Neuronal stem cell (in vitro differentiated cells): ENCODE measurements at regions not wholly inside any gene's neighbourhood (a gene's known extent, or its start where the extent isn't known, plus 50 kb on each side); places are given as distances from the start of the nearest gene placed in this dataset.
"Not testable (repeated sequence)": the region's sequence is repeated elsewhere in the genome, so short reads cannot be mapped to it uniquely, and the experiment has no call there.

Source experiments
- DNase-seq: peaks from one replicate; pipeline ENCODE4 v3.0.0-alpha.2; 2013; ENCODE audit warnings: low spot score
- H2AFZ ChIP-seq: one replicate; pipeline ENCODE4 v1.6.1; 2013; ENCODE audit warnings: mild to moderate bottlenecking, low read length, inconsistent platforms
- H2AK5ac ChIP-seq: 2 replicates; pipeline ENCODE4 v1.6.1; 2013; ENCODE audit warnings: low read depth, mild to moderate bottlenecking, inconsistent platforms, low read length, moderate library complexity, mixed read lengths
- H2BK120ac ChIP-seq: 2 replicates; pipeline ENCODE4 v1.6.1; 2013; ENCODE audit warnings: low read depth, mild to moderate bottlenecking, inconsistent platforms, low read length, moderate library complexity, mixed read lengths
- H2BK12ac ChIP-seq: one replicate; pipeline ENCODE4 v1.6.1; 2013; ENCODE audit warnings: low read length, inconsistent platforms
- H2BK15ac ChIP-seq: 2 replicates; pipeline ENCODE4 v1.6.1; 2013; ENCODE audit warnings: mild to moderate bottlenecking, low read length, inconsistent platforms, mixed read lengths
- H2BK5ac ChIP-seq: one replicate; pipeline ENCODE4 v1.6.1; 2013; ENCODE audit warnings: inconsistent platforms, mild to moderate bottlenecking, low read length, moderate library complexity
- H3K14ac ChIP-seq: one replicate; pipeline ENCODE4 v1.6.1; 2013; ENCODE audit warnings: low read length, inconsistent platforms
- H3K18ac ChIP-seq: 2 replicates; pipeline ENCODE4 v1.6.1; 2013; ENCODE audit warnings: low read length, inconsistent platforms
- H3K23ac ChIP-seq: 2 replicates; pipeline ENCODE4 v1.6.1; 2013; ENCODE audit warnings: low read depth, mild to moderate bottlenecking, mixed read lengths, low read length, inconsistent platforms; ENCODE audit not compliant: poor library complexity
- H3K27ac ChIP-seq: replicated peaks from 3 replicates; pipeline ENCODE4 v1.5.1; 2013; ENCODE audit warnings: low read length, inconsistent platforms
- H3K27me3 ChIP-seq, 3 experiments: 2 replicates each; pipeline ENCODE4 v1.6.1; 2013; ENCODE audit warnings: low read length in 3 of 3, mild to moderate bottlenecking in 2 of 3, inconsistent platforms in 1 of 3, low read depth in 1 of 3, mixed read lengths in 1 of 3, moderate library complexity in 1 of 3; ENCODE audit not compliant: control insufficient read depth in 3 of 3, insufficient read depth in 3 of 3
- H3K36me3 ChIP-seq, 2 donors: replicated peaks in 1 of 2; 2 replicates each; pipeline ENCODE4 v1.6.1; 2013; ENCODE audit warnings: low read length in 2 of 2; ENCODE audit not compliant: control insufficient read depth in 2 of 2, insufficient read depth in 2 of 2
- H3K4ac ChIP-seq: 2 replicates; pipeline ENCODE4 v1.6.1; 2013; ENCODE audit warnings: inconsistent platforms, mild to moderate bottlenecking, low read length, moderate library complexity
- H3K4me1 ChIP-seq, 2 donors: 1 replicate in 1 of 2; 2 replicates in 1 of 2; pipeline ENCODE4 v1.6.1; 2013; ENCODE audit warnings: low read length in 2 of 2, low read depth in 1 of 2; ENCODE audit not compliant: control insufficient read depth in 2 of 2, insufficient read depth in 1 of 2
- H3K4me2 ChIP-seq: one replicate; pipeline ENCODE4 v1.6.1; 2013; ENCODE audit warnings: mild to moderate bottlenecking, low read length, inconsistent platforms; ENCODE audit not compliant: insufficient read depth, poor library complexity, severe bottlenecking
- H3K4me3 ChIP-seq, 2 donors: 2 replicates each; pipeline ENCODE4 v1.5.1; 2013; ENCODE audit warnings: low read length in 2 of 2, mild to moderate bottlenecking in 2 of 2, inconsistent platforms in 1 of 2, moderate library complexity in 1 of 2
- H3K79me1 ChIP-seq: one replicate; pipeline ENCODE4 v1.6.1; 2013; ENCODE audit warnings: low read depth, mild to moderate bottlenecking, inconsistent platforms, low read length, moderate library complexity
- H3K9ac ChIP-seq: one replicate; pipeline ENCODE4 v1.6.1; 2013; ENCODE audit warnings: mild to moderate bottlenecking, low read depth, low read length, inconsistent platforms; ENCODE audit not compliant: poor library complexity
- H3K9me3 ChIP-seq, 2 donors: replicated peaks in 1 of 2; 2 replicates each; pipeline versions ENCODE3 to v1.6.1; 2013; ENCODE audit warnings: low read length in 2 of 2, mild to moderate bottlenecking in 2 of 2, inconsistent platforms in 1 of 2, low read depth in 1 of 2, mixed read lengths in 1 of 2, moderate library complexity in 1 of 2; ENCODE audit not compliant: control insufficient read depth in 2 of 2, insufficient read depth in 1 of 2
- H4K8ac ChIP-seq: one replicate; pipeline ENCODE4 v1.6.1; 2013; ENCODE audit warnings: low read depth, mild to moderate bottlenecking, inconsistent platforms, low read length, moderate library complexity
- H4K91ac ChIP-seq: one replicate; pipeline ENCODE4 v1.6.1; 2013; ENCODE audit warnings: low read length, low read depth, mild to moderate bottlenecking, inconsistent platforms; ENCODE audit not compliant: poor library complexity
- WGBS, 2 donors: extraction: QIAGEN DNeasy Blood & Tissue Kit; methylation state at CpG; one replicate each; pipeline ENCODE4 v1.1.7; 2013; ENCODE audit warnings: missing lambda C conversion rate in 2 of 2, mixed read lengths in 1 of 2; ENCODE audit not compliant: insufficient read length in 2 of 2, insufficient replicate concordance in 1 of 2; ENCODE audit errors: extremely low coverage in 2 of 2; 5-methylcytosine and 5-hydroxymethylcytosine counted together

DNA sequence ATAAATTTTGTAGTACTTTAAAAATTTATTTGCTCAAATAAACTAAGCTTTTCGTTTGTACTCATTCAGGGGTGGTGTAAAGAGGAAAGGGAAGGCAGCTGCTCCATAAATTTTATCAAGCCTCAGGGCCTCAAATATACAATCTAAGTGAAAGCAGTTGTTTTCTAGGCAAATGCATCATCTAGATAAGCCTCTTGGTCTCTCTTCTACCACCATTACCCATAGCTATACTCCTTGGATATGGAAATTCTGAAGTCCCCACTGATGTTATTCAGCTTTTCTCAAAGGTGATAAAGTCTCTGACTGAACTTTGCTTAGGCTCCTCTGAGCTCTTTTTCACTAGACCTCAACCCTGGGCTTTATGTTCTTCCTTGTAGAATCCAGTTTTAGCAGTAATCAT lies 1313.1 kb downstream of the JRKL start:
- Histone ChIP-seq H3K14ac (no peak overlapping the region), H3K4ac (no peak overlapping the region), H2AFZ (no peak overlapping the region), H4K8ac (no peak overlapping the region), H2BK12ac (no peak overlapping the region), H4K91ac (no peak overlapping the region), H3K18ac (no peak overlapping the region), H3K4me2 (no peak overlapping the region), H3K27ac (no peak overlapping the region), H2BK120ac (no peak overlapping the region), H3K4me1 (no peaks in the 10 kb centered on the region), H3K9ac (no peak overlapping the region), H2BK15ac (no peak overlapping the region), H3K9me3 (no peaks in the 10 kb centered on the region), H2AK5ac (no peak overlapping the region), H3K4me3 (no peak overlapping the region), H3K36me3 (no peaks in the 10 kb centered on the region), H3K23ac (no peak overlapping the region), H3K27me3 (no peaks in the 10 kb centered on the region), H3K79me1 (no peaks in the 10 kb centered on the region), H2BK5ac (no peak overlapping the region)
- DNase-seq: no peak
- WGBS, 2 donors: no CpG with 5 or more reads among the region's 1 CpG

DNA sequence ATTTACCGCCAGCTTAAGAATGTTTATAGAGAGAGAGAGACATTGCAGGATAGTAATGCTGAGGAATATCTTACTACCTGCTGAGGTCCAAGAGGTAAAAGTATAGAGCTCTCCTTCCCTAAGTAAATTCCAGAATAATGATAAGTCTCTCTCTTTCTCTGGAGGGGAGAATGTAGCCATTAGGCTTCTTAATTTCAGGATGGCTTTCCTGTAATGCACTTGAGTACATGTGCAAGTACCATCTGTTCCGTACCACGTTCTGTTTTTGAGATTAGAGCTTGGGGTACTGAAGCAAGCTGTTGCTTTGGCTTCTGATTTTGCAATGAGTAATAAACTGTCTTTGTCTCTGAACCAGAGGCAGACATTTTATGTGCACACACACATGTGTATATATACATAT lies 1314.0 kb downstream of the JRKL start:
- H3K14ac ChIP-seq: no peak overlapping the region
- no peak overlapping the region for H3K4ac ChIP-seq
- H3K9ac ChIP-seq: no peak overlapping the region
- H3K23ac ChIP-seq: no peak overlapping the region
- no peak overlapping the region for H4K8ac ChIP-seq
- no peak overlapping the region for H2BK12ac ChIP-seq
- H3K4me1 ChIP-seq: no peaks in the 10 kb centered on the region
- no peaks in the 10 kb centered on the region for H3K9me3 ChIP-seq
- H3K79me1 ChIP-seq: no peaks in the 10 kb centered on the region
- no peak overlapping the region for H2AK5ac ChIP-seq
- no peak overlapping the region for H4K91ac ChIP-seq
- no peak overlapping the region for H3K4me3 ChIP-seq
- no peaks in the 10 kb centered on the region for H3K27me3 ChIP-seq
- WGBS, 2 donors: no CpG with 5 or more reads among the region's 3 CpGs
- no peak overlapping the region for H2BK120ac ChIP-seq
- H3K4me2 ChIP-seq: no peak overlapping the region
- H2AFZ ChIP-seq: no peak overlapping the region
- no peak overlapping the region for H3K18ac ChIP-seq
- no peak overlapping the region for H3K27ac ChIP-seq
- H2BK15ac ChIP-seq: no peak overlapping the region
- H3K36me3 ChIP-seq: no peaks in the 10 kb centered on the region
- DNase-seq: no peak
- no peak overlapping the region for H2BK5ac ChIP-seq

DNA sequence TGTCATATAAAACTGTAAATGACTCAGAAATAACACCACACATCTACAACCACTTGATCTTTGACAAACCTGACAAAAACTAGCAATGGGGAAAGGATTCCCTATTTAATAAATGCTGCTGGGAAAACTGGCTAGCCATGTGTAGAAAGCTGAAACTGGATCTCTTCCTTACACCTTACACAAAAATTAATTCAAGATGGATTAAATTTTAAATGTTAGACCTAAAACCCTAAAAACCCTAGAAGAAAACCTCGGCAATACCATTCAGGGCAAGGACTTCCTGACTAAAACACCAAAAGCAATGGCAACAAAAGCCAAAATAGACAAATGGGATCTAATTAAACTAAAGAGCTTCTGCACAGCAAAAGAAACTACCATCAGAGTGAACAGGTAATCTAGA lies 1315.3 kb upstream of the CNTN5 start:
- H4K8ac ChIP-seq, H3K27ac ChIP-seq, H2BK5ac ChIP-seq, H2BK15ac ChIP-seq, H3K14ac ChIP-seq, H2BK12ac ChIP-seq, H2BK120ac ChIP-seq, H3K9me3 ChIP-seq, H2AK5ac ChIP-seq, H3K23ac ChIP-seq, H2AFZ ChIP-seq, H3K4me2 ChIP-seq, H4K91ac ChIP-seq, H3K4me1 ChIP-seq, H3K79me1 ChIP-seq, H3K36me3 ChIP-seq, H3K27me3 ChIP-seq, DNase-seq, H3K18ac ChIP-seq, H3K4me3 ChIP-seq, H3K9ac ChIP-seq, H3K4ac ChIP-seq: not testable (repeated sequence)
- no CpG with 5 or more reads among the region's 1 CpG for WGBS, 2 donors

DNA sequence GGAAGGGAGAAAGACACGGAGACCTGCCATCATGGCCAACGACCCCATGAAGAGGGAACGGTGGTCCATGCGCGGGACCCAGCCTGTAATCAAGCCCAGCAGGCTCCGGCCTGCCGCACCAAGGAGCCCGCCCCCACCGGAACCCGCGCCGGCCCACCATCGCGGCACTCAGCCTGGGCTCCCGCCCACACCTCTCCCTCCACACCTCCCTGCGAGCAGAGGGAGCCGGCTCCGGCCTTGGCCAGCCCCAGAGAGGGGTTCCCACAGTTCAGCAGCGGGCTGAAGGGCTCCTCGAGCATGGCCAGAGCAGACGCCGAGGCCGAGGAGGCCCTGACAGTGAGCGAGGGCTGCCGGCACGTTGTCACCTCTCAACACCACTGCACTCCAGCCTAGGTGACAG lies 1302.8 kb upstream of the CNTN5 start:
- Histone ChIP-seq H3K4me1 (no peaks in the 10 kb centered on the region), H2BK5ac (no peak overlapping the region), H3K4me2 (no peak overlapping the region), H3K27me3 (no peaks in the 10 kb centered on the region), H3K4me3 (no peak overlapping the region), H3K14ac (no peak overlapping the region), H3K9me3 (no peaks in the 10 kb centered on the region), H3K4ac (no peak overlapping the region), H2BK15ac (no peak overlapping the region), H4K91ac (no peak overlapping the region), H3K23ac (no peak overlapping the region), H2BK12ac (no peak overlapping the region), H3K79me1 (no peaks in the 10 kb centered on the region), H3K18ac (no peak overlapping the region), H2AFZ (no peak overlapping the region), H3K27ac (no peak overlapping the region), H4K8ac (no peak overlapping the region), H2AK5ac (no peak overlapping the region), H3K9ac (no peak overlapping the region), H3K36me3 (no peaks in the 10 kb centered on the region), H2BK120ac (no peak overlapping the region)
- DNase-seq: no peak
- WGBS, 2 donors: no CpG with 5 or more reads among the region's 26 CpGs
